ENCODE measurements at regions not wholly inside any gene's neighbourhood (a gene's known extent, or its start where the extent isn't known, plus 50 kb on each side); places are given as distances from the start of the nearest gene placed in this dataset.

DNA sequence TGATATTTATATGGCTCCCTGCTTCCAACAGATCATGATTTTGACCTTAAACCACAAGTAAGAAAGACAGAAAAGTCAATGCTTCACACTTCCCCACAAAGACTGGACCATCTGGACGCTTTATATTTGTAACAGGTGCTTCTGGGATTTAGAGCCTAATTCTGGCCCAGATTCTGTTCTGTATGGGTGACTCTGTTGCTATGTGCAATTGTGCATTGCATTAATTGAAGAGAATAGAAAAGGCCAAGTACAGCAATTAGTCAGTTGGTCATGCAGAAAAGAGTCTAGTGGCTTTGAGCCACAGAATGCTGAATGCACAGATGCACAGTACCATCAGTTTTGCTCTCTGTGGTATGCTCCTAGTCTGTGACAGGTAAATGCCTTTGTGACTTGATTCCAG is 657.4 kb upstream of the ATXN8OS start:
- TF ChIP-seq, protein P1, sequence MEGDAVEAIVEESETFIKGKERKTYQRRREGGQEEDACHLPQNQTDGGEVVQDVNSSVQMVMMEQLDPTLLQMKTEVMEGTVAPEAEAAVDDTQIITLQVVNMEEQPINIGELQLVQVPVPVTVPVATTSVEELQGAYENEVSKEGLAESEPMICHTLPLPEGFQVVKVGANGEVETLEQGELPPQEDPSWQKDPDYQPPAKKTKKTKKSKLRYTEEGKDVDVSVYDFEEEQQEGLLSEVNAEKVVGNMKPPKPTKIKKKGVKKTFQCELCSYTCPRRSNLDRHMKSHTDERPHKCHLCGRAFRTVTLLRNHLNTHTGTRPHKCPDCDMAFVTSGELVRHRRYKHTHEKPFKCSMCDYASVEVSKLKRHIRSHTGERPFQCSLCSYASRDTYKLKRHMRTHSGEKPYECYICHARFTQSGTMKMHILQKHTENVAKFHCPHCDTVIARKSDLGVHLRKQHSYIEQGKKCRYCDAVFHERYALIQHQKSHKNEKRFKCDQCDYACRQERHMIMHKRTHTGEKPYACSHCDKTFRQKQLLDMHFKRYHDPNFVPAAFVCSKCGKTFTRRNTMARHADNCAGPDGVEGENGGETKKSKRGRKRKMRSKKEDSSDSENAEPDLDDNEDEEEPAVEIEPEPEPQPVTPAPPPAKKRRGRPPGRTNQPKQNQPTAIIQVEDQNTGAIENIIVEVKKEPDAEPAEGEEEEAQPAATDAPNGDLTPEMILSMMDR (IDR thresholded peaks at IDR 0.05; ENCODE audit: insufficient read depth in 1 of 2, low read depth in 1 of 2, low read length in 1 of 2, severe bottlenecking in 1 of 2, unreplicated experiment in 1 of 2): no peak
- Histone ChIP-seq H3K9me3 (no peaks in the 10 kb centered on the region), H3K36me3 (ENCODE audit: control insufficient read depth, insufficient read depth, low read length) (no peaks in the 10 kb centered on the region), H3K4me1 (no peaks in the 10 kb centered on the region), H3K4me3 (ENCODE audit: low read depth, low read length) (no peak overlapping the region), H3K27me3 (replicated peaks; ENCODE audit: control insufficient read depth, insufficient read depth, low read length) (no peaks in the 10 kb centered on the region)
- ChIA-PET POLR2A (no interaction called here), CTCF (no interaction called here)
- no peaks in the 10 kb centered on the region for H3K4me1 Mint-ChIP-seq (ENCODE audit: low read depth, unreplicated experiment)
- no TSS peak for BruUV-seq (replicated peaks)
- DNase-seq: no peak
- no peak overlapping the region for H3K4me3 Mint-ChIP-seq (ENCODE audit: unreplicated experiment)
- no peaks in the 10 kb centered on the region for H3K9me3 Mint-ChIP-seq (ENCODE audit: unreplicated experiment)
- intact Hi-C loops (cut with micrococcal nuclease; ENCODE audit: unreplicated experiment): no loop called here
- H3K27ac Mint-ChIP-seq (ENCODE audit: unreplicated experiment): no peak overlapping the region
- H3K27me3 Mint-ChIP-seq (ENCODE audit: insufficient read depth, unreplicated experiment): no peaks in the 10 kb centered on the region
- no peaks in the 10 kb centered on the region for H3K36me3 Mint-ChIP-seq (ENCODE audit: insufficient read depth, unreplicated experiment)

DNA sequence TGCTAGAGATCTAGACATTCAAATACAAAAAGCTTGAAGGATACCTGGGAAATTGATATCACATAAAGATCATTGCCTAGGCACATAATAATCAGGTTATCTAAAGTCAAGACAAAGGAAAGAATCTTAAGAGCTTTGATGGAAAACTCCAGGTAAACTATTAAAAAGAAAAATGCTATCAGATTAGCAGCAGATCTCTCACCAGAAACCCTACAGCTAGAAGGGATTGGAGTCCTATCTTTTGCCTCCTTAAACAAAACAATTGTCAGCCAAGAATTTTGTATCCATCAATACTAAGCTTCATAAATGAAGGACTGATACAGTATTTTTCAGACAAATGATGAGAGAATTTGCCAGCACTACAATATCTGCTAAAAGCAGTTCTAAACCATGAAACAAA is 682.4 kb upstream of the ATXN8OS start:
- no peak overlapping the region for H3K4me3 Mint-ChIP-seq (ENCODE audit: unreplicated experiment)
- peaks cover 6% of the 10 kb centered on the region for H3K9me3 ChIP-seq
- no peaks in the 10 kb centered on the region for H3K27me3 Mint-ChIP-seq (ENCODE audit: insufficient read depth, unreplicated experiment)
- H3K27me3 ChIP-seq (replicated peaks; ENCODE audit: control insufficient read depth, insufficient read depth, low read length): no peaks in the 10 kb centered on the region
- ChIA-PET CTCF (no interaction called here), POLR2A (no interaction called here)
- H3K36me3 ChIP-seq (ENCODE audit: control insufficient read depth, insufficient read depth, low read length): no peaks in the 10 kb centered on the region
- H3K4me3 ChIP-seq (ENCODE audit: low read depth, low read length): no peak overlapping the region
- no peaks in the 10 kb centered on the region for H3K36me3 Mint-ChIP-seq (ENCODE audit: insufficient read depth, unreplicated experiment)
- no TSS peak for BruUV-seq (replicated peaks)
- peaks cover 25% of the 10 kb centered on the region for H3K9me3 Mint-ChIP-seq (ENCODE audit: unreplicated experiment)
- intact Hi-C loops (cut with micrococcal nuclease; ENCODE audit: unreplicated experiment): no loop called here
- no peak overlapping the region for H3K27ac Mint-ChIP-seq (ENCODE audit: unreplicated experiment)
- H3K4me1 ChIP-seq: no peaks in the 10 kb centered on the region
- no peak for DNase-seq
- no peaks in the 10 kb centered on the region for H3K4me1 Mint-ChIP-seq (ENCODE audit: low read depth, unreplicated experiment)
- TF ChIP-seq, protein P1 (IDR thresholded peaks at IDR 0.05; ENCODE audit: insufficient read depth in 1 of 2, low read depth in 1 of 2, low read length in 1 of 2, severe bottlenecking in 1 of 2, unreplicated experiment in 1 of 2): no peak

DNA sequence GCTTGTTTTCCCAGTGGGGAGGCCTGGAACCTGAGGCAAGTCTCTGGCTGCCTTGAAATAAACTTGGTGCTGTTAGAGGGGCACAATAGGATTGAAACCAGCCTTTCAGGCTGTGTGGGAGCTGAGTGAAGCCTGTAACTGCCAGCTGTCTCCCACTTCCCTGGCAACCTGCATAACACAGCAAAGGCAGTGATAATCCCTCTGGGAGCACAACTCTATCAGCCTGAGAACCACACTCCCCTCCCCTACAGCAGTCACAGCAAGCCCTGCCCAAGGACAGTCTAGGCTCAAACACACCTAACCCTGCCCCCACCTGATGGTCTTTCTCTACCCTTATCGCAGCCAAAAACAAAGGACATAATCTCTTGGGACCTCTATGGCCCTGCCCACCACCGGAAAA is 683.8 kb upstream of the ATXN8OS start:
- intact Hi-C loops (cut with micrococcal nuclease; ENCODE audit: unreplicated experiment): no loop called here
- no peaks in the 10 kb centered on the region for H3K36me3 Mint-ChIP-seq (ENCODE audit: insufficient read depth, unreplicated experiment)
- peaks cover 25% of the 10 kb centered on the region for H3K9me3 Mint-ChIP-seq (ENCODE audit: unreplicated experiment)
- H3K27me3 ChIP-seq (replicated peaks; ENCODE audit: control insufficient read depth, insufficient read depth, low read length): no peaks in the 10 kb centered on the region
- H3K36me3 ChIP-seq (ENCODE audit: control insufficient read depth, insufficient read depth, low read length): no peaks in the 10 kb centered on the region
- no peaks in the 10 kb centered on the region for H3K4me1 ChIP-seq
- BruUV-seq (replicated peaks): no TSS peak
- POLR2A ChIA-PET: no interaction called here
- H3K4me1 Mint-ChIP-seq (ENCODE audit: low read depth, unreplicated experiment): no peaks in the 10 kb centered on the region
- H3K27me3 Mint-ChIP-seq (ENCODE audit: insufficient read depth, unreplicated experiment): no peaks in the 10 kb centered on the region
- H3K9me3 ChIP-seq: peaks cover 6% of the 10 kb centered on the region
- H3K4me3 Mint-ChIP-seq (ENCODE audit: unreplicated experiment): no peak overlapping the region
- no peak overlapping the region for H3K27ac Mint-ChIP-seq (ENCODE audit: unreplicated experiment)
- CTCF ChIA-PET: no interaction called here
- H3K4me3 ChIP-seq (ENCODE audit: low read depth, low read length): no peak overlapping the region
- no peak for DNase-seq
- TF ChIP-seq, protein P1 (IDR thresholded peaks at IDR 0.05; ENCODE audit: insufficient read depth in 1 of 2, low read depth in 1 of 2, low read length in 1 of 2, severe bottlenecking in 1 of 2, unreplicated experiment in 1 of 2): no peak

All from Caco-2 (cell line).